ENCODE measurements at regions not wholly inside any gene's neighbourhood (a gene's known extent, or its start where the extent isn't known, plus 50 kb on each side); places are given as distances from the start of the nearest gene placed in this dataset.

DNA sequence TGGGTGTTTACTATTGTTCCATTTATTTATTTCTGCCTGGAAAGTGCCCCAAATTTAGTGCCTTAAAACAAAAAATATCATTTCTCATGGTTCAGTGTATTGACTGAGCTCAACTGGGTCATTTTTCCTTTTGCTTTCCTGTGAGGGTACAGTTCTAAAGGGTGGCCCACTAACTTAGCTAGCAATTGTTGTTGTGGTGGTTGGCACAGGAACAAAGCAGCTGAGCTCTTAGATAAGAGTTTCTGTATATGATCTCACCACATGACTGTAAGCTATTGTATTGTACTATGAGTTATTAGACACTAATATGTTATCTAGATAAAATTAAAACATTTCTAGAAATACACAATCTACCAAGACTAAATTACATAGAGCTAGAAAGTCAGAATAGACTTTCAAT lies 1283.7 kb downstream of the OTOL1 start:
- Mint-ChIP-seq H3K36me3 (ENCODE audit: insufficient read depth in 1 of 3, low read depth in 3 of 3) (peaks cover 3 to 8% (median 5%) of the 10 kb centered on the region in 3 experiments), H3K4me3 (no peak overlapping the region), H3K27ac (no peak overlapping the region), H3K4me1 (peaks cover 5 to 6% of the 10 kb centered on the region in 2 experiments), H3K9me3 (peaks cover 2 to 4% of the 10 kb centered on the region in 2 experiments), H3K27me3 (ENCODE audit: low read depth) (no peaks in the 10 kb centered on the region)
- no peak overlapping the region for H2AFZ ChIP-seq (ENCODE audit: low read length)
- no peak overlapping the region for H4K5ac ChIP-seq (ENCODE audit: insufficient read length, low read depth, low read length)
- no peak overlapping the region for H3K14ac ChIP-seq (ENCODE audit: insufficient read depth, low read length)
- no peaks in the 10 kb centered on the region for H3K79me1 ChIP-seq (ENCODE audit: insufficient read depth, low read depth, low read length, poor library complexity, severe bottlenecking)
- TF ChIP-seq, protein P1, sequence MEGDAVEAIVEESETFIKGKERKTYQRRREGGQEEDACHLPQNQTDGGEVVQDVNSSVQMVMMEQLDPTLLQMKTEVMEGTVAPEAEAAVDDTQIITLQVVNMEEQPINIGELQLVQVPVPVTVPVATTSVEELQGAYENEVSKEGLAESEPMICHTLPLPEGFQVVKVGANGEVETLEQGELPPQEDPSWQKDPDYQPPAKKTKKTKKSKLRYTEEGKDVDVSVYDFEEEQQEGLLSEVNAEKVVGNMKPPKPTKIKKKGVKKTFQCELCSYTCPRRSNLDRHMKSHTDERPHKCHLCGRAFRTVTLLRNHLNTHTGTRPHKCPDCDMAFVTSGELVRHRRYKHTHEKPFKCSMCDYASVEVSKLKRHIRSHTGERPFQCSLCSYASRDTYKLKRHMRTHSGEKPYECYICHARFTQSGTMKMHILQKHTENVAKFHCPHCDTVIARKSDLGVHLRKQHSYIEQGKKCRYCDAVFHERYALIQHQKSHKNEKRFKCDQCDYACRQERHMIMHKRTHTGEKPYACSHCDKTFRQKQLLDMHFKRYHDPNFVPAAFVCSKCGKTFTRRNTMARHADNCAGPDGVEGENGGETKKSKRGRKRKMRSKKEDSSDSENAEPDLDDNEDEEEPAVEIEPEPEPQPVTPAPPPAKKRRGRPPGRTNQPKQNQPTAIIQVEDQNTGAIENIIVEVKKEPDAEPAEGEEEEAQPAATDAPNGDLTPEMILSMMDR (conservative IDR thresholded peaks at IDR 0.05): no peak
- no peak overlapping the region for H3K4ac ChIP-seq (ENCODE audit: low read depth, low read length)
- no peaks in the 10 kb centered on the region for H4K20me1 ChIP-seq (ENCODE audit: control insufficient read depth, insufficient read depth, insufficient read length)
- no peak overlapping the region for H3K9ac ChIP-seq (ENCODE audit: extremely low read depth, insufficient read length, low read length)
- H3K18ac ChIP-seq (ENCODE audit: insufficient read length, low read depth, low read length): no peak overlapping the region
- H2BK20ac ChIP-seq (ENCODE audit: low read depth, low read length, poor library complexity, severe bottlenecking): no peak overlapping the region
- no peak overlapping the region for H3T11ph ChIP-seq (ENCODE audit: low read length)
- no peaks in the 10 kb centered on the region for H3K79me2 ChIP-seq (ENCODE audit: insufficient read depth, low read length)
- no peak overlapping the region for H4K8ac ChIP-seq (replicated peaks; ENCODE audit: insufficient read length, low read depth, low read length)
- H3K4me2 ChIP-seq (ENCODE audit: insufficient read depth, insufficient read length, low read length): no peak overlapping the region
- H4K91ac ChIP-seq (ENCODE audit: insufficient read length, low read depth, low read length): no peak overlapping the region
- H2BK12ac ChIP-seq (ENCODE audit: insufficient read length, low read depth, low read length): no peak overlapping the region
- DNase-seq: no peak
- no peak overlapping the region for H2BK120ac ChIP-seq (ENCODE audit: low read depth, low read length, poor library complexity, severe bottlenecking)
- H2AK5ac ChIP-seq (ENCODE audit: insufficient read length, low read length): no peak overlapping the region
- H3K23me2 ChIP-seq (ENCODE audit: insufficient read length, low read depth, low read length, poor library complexity, severe bottlenecking): no peaks in the 10 kb centered on the region
- no peak overlapping the region for H3K56ac ChIP-seq (ENCODE audit: insufficient read length, low read depth, low read length)
- no peaks in the 10 kb centered on the region for H3K27me3 ChIP-seq (ENCODE audit: insufficient read depth, low read length)
- no peak overlapping the region for H3K27ac ChIP-seq (ENCODE audit: insufficient read length, low read depth, low read length)
- H2BK5ac ChIP-seq (ENCODE audit: insufficient read length, low read length): no peak overlapping the region
- no peak overlapping the region for H2BK15ac ChIP-seq (ENCODE audit: low read depth, low read length)
- no peaks in the 10 kb centered on the region for H3K9me3 ChIP-seq (ENCODE audit: control insufficient read depth, low read depth, low read length)
- H3K23ac ChIP-seq (ENCODE audit: insufficient read length, low read depth, low read length): no peak overlapping the region
- no peaks in the 10 kb centered on the region for H3K4me1 ChIP-seq (ENCODE audit: insufficient read depth, low read length)

Measured in H9 (cell line).